Ovary (tissue), 7 donors: ENCODE measurements at regions not wholly inside any gene's neighbourhood (a gene's known extent, or its start where the extent isn't known, plus 50 kb on each side); places are given as distances from the start of the nearest gene placed in this dataset.

Experiments
- DNase-seq, 5 donors: peaks; one replicate each; pipeline ENCODE4 v3.0.0-alpha.2; 2019 to 2020
- H3K27ac ChIP-seq, 2 donors: fragments of 200-600 bp; one replicate each; pipeline versions ENCODE4 v1.5.1 to v1.8.0; 2019 to 2022
- H3K27me3 ChIP-seq: fragments of 200-600 bp; one replicate; pipeline ENCODE4 v1.8.0; 2022
- H3K36me3 ChIP-seq: fragments of 200-600 bp; sonication (generic); one replicate; pipeline ENCODE4 v1.5.1; 2019
- H3K4me1 ChIP-seq: one replicate; pipeline ENCODE4 v1.8.1; 2013; ENCODE audit warnings: mild to moderate bottlenecking, moderate library complexity; ENCODE audit not compliant: insufficient read depth
- H3K4me3 ChIP-seq: fragments of 200-600 bp; sonication (generic); one replicate; pipeline ENCODE4 v1.5.1; 2017
- H3K9me3 ChIP-seq, 2 donors: fragments of 200-600 bp in 1 of 2; sonication (generic) in 1 of 2; one replicate each; pipeline versions ENCODE4 v1.5.1 to v1.8.1; 2013 to 2019; ENCODE audit warnings: mild to moderate bottlenecking in 1 of 2, moderate library complexity in 1 of 2
- EP300 ChIP-seq: sonication (generic); formaldehyde crosslinking; IDR thresholded peaks from one replicate; pipeline ENCODE4 v1.6.1; 2017; ENCODE audit warnings: antibody characterized with exemption
- POLR2A ChIP-seq: fragments of 450-650 bp; IDR thresholded peaks from one replicate; pipeline ENCODE4 v1.6.1; 2017; ENCODE audit warnings: antibody characterized with exemption, mild to moderate bottlenecking, moderate library complexity
- WGBS, 3 donors: extraction: QIAGEN DNeasy Blood & Tissue Kit in 1 of 3; methylation state at CpG; one replicate each; pipeline versions ENCODE4 v1.1.5 to v1.1.7; 2013 to 2017; 5-methylcytosine and 5-hydroxymethylcytosine counted together
- intact Hi-C, 4 donors: fragments of 100-400 bp; cut with DNase I; formaldehyde crosslinking; loops; one replicate each; pipeline versions ENCODE4 v1.11.0 to v1.15.1; 2022 to 2023
- TF ChIP-seq, protein P1 (sequence below), 3 donors: fragments of 450-650 bp in 2 of 3; fragments of 200-600 bp in 1 of 3; IDR thresholded peaks; one replicate each; pipeline versions ENCODE4 v1.5.1 to v1.8.0; 2016 to 2022; ENCODE audit warnings: antibody characterized with exemption in 3 of 3, mild to moderate bottlenecking in 1 of 3
- donor health status: DM: no; HTN: no; CAD: no; lungs with moderate emphysema.
- donor health status: DM: no; HTN: no; CAD: no.
- donor health status: Bipolar disorder and iron deficiency.
- donor health status: DM: no; HTN: no; CAD: no.
- donor health status: DM: yes; HTN: yes; CAD: no.

DNA sequence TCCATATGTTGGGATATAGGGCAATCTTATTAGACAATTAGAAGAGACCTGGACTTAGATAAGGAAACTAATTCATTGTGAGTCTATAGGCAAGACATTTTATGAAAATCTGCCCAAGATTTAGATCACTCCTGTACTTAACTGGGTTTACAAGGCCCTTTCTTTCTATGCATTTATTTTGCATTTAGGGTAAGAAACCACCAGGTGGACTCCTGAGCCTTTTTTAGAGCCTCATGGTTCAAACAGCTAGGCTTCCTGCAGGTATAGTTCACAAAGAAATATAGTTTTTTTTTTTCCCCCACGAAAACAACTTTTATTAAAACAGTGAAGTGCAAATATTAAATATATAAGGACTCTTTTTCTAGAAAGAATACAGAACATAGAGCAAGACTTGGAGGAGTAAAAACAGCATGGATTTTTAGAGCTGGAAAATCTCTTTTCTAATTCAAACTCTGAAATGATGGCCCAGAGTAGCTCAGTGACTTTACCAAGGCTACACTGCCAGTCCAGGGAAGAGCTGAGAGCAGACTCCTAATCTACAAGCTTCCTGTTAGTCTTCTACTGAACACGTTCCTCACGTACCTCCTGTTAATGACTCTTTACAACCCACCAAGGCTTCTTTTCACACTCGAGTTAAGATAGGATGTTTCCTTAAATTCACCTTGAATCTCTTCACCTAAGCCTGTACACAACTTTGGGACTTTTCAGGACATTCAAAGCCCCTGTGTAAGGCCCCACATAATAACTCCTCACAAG lies 400.9 kb upstream of the ATP11B start:
- no peaks in the 10 kb centered on the region for H3K9me3 ChIP-seq
- H3K27me3 ChIP-seq = no peaks in the 10 kb centered on the region
- no peak overlapping the region for H3K4me3 ChIP-seq
- no peaks in the 10 kb centered on the region for H3K4me1 ChIP-seq
- H3K27ac ChIP-seq = no peak overlapping the region
- DNase-seq = no peak
- H3K36me3 ChIP-seq = no peaks in the 10 kb centered on the region
- WGBS, 3 donors = 26 to 32% (median 27%) methylated on average over 4 of the region's 4 CpGs
- intact Hi-C loops = no loop called here
- TF ChIP-seq POLR2A = no peak
- TF ChIP-seq, protein P1, sequence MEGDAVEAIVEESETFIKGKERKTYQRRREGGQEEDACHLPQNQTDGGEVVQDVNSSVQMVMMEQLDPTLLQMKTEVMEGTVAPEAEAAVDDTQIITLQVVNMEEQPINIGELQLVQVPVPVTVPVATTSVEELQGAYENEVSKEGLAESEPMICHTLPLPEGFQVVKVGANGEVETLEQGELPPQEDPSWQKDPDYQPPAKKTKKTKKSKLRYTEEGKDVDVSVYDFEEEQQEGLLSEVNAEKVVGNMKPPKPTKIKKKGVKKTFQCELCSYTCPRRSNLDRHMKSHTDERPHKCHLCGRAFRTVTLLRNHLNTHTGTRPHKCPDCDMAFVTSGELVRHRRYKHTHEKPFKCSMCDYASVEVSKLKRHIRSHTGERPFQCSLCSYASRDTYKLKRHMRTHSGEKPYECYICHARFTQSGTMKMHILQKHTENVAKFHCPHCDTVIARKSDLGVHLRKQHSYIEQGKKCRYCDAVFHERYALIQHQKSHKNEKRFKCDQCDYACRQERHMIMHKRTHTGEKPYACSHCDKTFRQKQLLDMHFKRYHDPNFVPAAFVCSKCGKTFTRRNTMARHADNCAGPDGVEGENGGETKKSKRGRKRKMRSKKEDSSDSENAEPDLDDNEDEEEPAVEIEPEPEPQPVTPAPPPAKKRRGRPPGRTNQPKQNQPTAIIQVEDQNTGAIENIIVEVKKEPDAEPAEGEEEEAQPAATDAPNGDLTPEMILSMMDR (IDR thresholded peaks at IDR 0.05) = no peak

GRCh38 chr3:182393151-182393550 lies 400.2 kb upstream of the ATP11B start:
- no peaks in the 10 kb centered on the region for H3K36me3 ChIP-seq
- no peak for DNase-seq
- H3K4me1 ChIP-seq = no peaks in the 10 kb centered on the region
- 5 to 28% (median 11%) methylated on average over 1 of the region's 1 CpG for WGBS, 3 donors
- H3K9me3 ChIP-seq = no peaks in the 10 kb centered on the region
- H3K4me3 ChIP-seq = no peak overlapping the region
- intact Hi-C loops = no loop called here
- H3K27me3 ChIP-seq = no peaks in the 10 kb centered on the region
- TF ChIP-seq POLR2A (no peak), EP300 (no peak)
- TF ChIP-seq, protein P1 (IDR thresholded peaks at IDR 0.05) = no peak
- H3K27ac ChIP-seq = no peak overlapping the region

DNA sequence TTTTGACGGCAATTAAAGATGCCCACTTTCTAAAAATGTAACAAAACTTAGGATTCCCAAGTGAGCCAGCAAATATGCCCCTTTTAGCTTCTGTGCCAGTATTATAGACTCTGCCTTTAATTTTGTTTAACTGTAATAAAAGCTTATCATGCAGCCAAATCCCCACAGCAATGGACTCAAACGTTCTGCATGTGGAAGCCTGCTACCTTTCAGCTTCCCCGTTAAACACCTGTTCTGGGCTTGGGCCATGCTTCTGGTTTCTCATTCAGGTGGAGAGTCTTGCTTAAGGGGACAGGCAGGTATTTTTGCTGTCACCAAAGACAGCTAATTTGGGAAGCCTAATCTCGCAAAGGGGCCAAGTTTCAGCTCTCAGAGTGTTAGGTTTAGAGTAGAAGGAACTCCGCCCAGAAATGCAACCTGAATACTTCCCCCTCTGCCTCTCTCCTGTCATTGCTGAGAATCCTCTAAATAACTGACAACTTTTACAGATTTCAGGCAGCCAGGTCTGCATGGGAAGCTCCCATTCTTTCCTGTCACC lies 399.4 kb upstream of the ATP11B start:
- no peaks in the 10 kb centered on the region for H3K9me3 ChIP-seq
- H3K27me3 ChIP-seq = no peaks in the 10 kb centered on the region
- H3K27ac ChIP-seq = no peak overlapping the region
- no peak overlapping the region for H3K4me3 ChIP-seq
- H3K4me1 ChIP-seq = no peaks in the 10 kb centered on the region
- 42 to 48% (median 48%) methylated on average over 5 of the region's 5 CpGs for WGBS, 3 donors
- H3K36me3 ChIP-seq = no peaks in the 10 kb centered on the region
- no peak for DNase-seq
- intact Hi-C loops = no loop called here
- no peak for TF ChIP-seq POLR2A
- no peak for TF ChIP-seq EP300
- TF ChIP-seq, protein P1 (IDR thresholded peaks at IDR 0.05) = no peak

DNA sequence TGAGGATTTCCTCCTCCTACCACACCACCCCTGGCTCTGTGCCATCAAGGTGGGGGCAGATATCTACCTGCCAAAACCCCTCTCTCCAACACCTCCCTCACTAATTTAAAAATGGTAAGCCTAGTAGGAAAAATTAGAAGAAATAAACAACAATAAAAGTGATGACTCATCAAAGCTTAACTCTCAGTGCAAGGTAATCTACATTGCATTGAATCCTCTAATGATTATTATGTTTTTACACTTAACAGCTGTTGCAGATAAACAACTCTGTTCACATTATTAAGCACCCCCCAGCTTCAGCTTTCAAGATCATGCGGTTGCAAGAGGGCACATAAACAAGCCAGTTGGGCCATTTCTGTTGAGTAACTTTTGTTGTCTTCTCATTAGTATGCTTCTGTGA lies 396.1 kb upstream of the ATP11B start:
- no peaks in the 10 kb centered on the region for H3K36me3 ChIP-seq
- no peak overlapping the region for H3K4me3 ChIP-seq
- no peaks in the 10 kb centered on the region for H3K27me3 ChIP-seq
- no peak overlapping the region for H3K27ac ChIP-seq
- H3K9me3 ChIP-seq = no peaks in the 10 kb centered on the region
- no peak for DNase-seq
- WGBS, 3 donors = 50 to 81% (median 65%) methylated on average over 1 of the region's 1 CpG
- TF ChIP-seq EP300 = no peak
- TF ChIP-seq, protein P1 (IDR thresholded peaks at IDR 0.05) = no peak
- TF ChIP-seq POLR2A = no peak
- no peaks in the 10 kb centered on the region for H3K4me1 ChIP-seq
- intact Hi-C loops = no loop called here
